Endodermal cell (in vitro differentiated cells): ENCODE measurements at regions not wholly inside any gene's neighbourhood (a gene's known extent, or its start where the extent isn't known, plus 50 kb on each side); places are given as distances from the start of the nearest gene placed in this dataset.
A peak's percentile ranks its signal among the peaks of the same experiment; 100 is the strongest.

Source experiments
- DNase-seq: peaks from one replicate; pipeline ENCODE4 v3.0.0-alpha.2; 2017
- H3K27ac ChIP-seq: 2 replicates; pipeline ENCODE4 v1.5.1; 2013; ENCODE audit warnings: mild to moderate bottlenecking, low read depth, low read length, moderate library complexity
- H3K27me3 ChIP-seq: 2 replicates; pipeline ENCODE4 v1.6.1; 2013; ENCODE audit warnings: mild to moderate bottlenecking, low read length, moderate library complexity; ENCODE audit not compliant: insufficient read depth, control insufficient read depth, poor library complexity, severe bottlenecking
- H3K36me3 ChIP-seq: 2 replicates; pipeline ENCODE4 v1.7.0; 2013; ENCODE audit warnings: mild to moderate bottlenecking, low read length, moderate library complexity; ENCODE audit not compliant: control insufficient read depth, insufficient read depth
- H3K4me1 ChIP-seq: one replicate; pipeline ENCODE4 v1.7.0; 2013; ENCODE audit warnings: low read length; ENCODE audit not compliant: control insufficient read depth, insufficient read depth
- H3K4me3 ChIP-seq: 2 replicates; pipeline ENCODE4 v1.5.1; 2013; ENCODE audit warnings: mild to moderate bottlenecking, low read length, moderate library complexity
- H3K9ac ChIP-seq: 2 replicates; pipeline ENCODE4 v1.6.1; 2013; ENCODE audit warnings: mild to moderate bottlenecking, low read length, moderate library complexity; ENCODE audit not compliant: poor library complexity, severe bottlenecking; ENCODE audit errors: extremely low read depth
- H3K9me3 ChIP-seq: 2 replicates; pipeline ENCODE4 v1.6.1; 2013; ENCODE audit warnings: mild to moderate bottlenecking, low read length, moderate library complexity; ENCODE audit not compliant: control insufficient read depth
- H3K27ac Mint-ChIP-seq: 2 replicates; pipeline ENCODE4 v1.8.0; 2020; ENCODE audit warnings: mixed read lengths
- H3K27me3 Mint-ChIP-seq: 2 replicates; pipeline ENCODE4 v1.8.0; 2021; ENCODE audit warnings: mild to moderate bottlenecking, mixed read lengths; ENCODE audit not compliant: insufficient read depth
- H3K36me3 Mint-ChIP-seq: 2 replicates; pipeline ENCODE4 v1.8.0; 2020; ENCODE audit warnings: low read depth, mixed read lengths
- H3K4me1 Mint-ChIP-seq: 2 replicates; pipeline ENCODE4 v1.8.0; 2020; ENCODE audit warnings: mixed read lengths
- H3K4me3 Mint-ChIP-seq: 2 replicates; pipeline ENCODE4 v1.8.0; 2020; ENCODE audit warnings: mild to moderate bottlenecking, moderate library complexity, mixed read lengths
- H3K9me3 Mint-ChIP-seq: 2 replicates; pipeline ENCODE4 v1.8.0; 2020; ENCODE audit warnings: mild to moderate bottlenecking, mixed read lengths
- WGBS, 2 experiments: methylation state at CpG; one replicate each; pipeline versions ENCODE4 v1.1.5 to v1.1.7; 2013; ENCODE audit warnings: missing lambda C conversion rate in 2 of 2, mixed read lengths in 1 of 2; ENCODE audit not compliant: insufficient coverage in 1 of 2, insufficient read length in 1 of 2; 5-methylcytosine and 5-hydroxymethylcytosine counted together
- TF ChIP-seq, protein P1 (sequence below): fragments of 200-600 bp; sonication (generic); conservative IDR thresholded peaks from 2 replicates; pipeline ENCODE4 v1.5.0; 2021; ENCODE audit warnings: antibody characterized with exemption, mild to moderate bottlenecking

- Mint-ChIP-seq H3K36me3 (no peaks in the 10 kb centered on the region), H3K27me3 (peaks cover 6% of the 10 kb centered on the region), H3K27ac (no peak overlapping the region), H3K9me3 (no peaks in the 10 kb centered on the region), H3K4me3 (no peak overlapping the region), H3K4me1 (no peaks in the 10 kb centered on the region)
- Histone ChIP-seq H3K4me3 (no peak overlapping the region), H3K9ac (no peak overlapping the region), H3K9me3 (no peaks in the 10 kb centered on the region), H3K27me3 (peaks cover 9% of the 10 kb centered on the region), H3K36me3 (no peaks in the 10 kb centered on the region), H3K27ac (no peak overlapping the region), H3K4me1 (no peaks in the 10 kb centered on the region)
- 60 to 74% methylated on average over 1 to 2 of the region's 2 CpGs for WGBS, 2 experiments
- DNase-seq, result peak; percentile 62
- TF ChIP-seq, protein P1, sequence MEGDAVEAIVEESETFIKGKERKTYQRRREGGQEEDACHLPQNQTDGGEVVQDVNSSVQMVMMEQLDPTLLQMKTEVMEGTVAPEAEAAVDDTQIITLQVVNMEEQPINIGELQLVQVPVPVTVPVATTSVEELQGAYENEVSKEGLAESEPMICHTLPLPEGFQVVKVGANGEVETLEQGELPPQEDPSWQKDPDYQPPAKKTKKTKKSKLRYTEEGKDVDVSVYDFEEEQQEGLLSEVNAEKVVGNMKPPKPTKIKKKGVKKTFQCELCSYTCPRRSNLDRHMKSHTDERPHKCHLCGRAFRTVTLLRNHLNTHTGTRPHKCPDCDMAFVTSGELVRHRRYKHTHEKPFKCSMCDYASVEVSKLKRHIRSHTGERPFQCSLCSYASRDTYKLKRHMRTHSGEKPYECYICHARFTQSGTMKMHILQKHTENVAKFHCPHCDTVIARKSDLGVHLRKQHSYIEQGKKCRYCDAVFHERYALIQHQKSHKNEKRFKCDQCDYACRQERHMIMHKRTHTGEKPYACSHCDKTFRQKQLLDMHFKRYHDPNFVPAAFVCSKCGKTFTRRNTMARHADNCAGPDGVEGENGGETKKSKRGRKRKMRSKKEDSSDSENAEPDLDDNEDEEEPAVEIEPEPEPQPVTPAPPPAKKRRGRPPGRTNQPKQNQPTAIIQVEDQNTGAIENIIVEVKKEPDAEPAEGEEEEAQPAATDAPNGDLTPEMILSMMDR, result no peak
Observed at GRCh38 chr2:114218383-114218782, 224.1 kb upstream of the DPP10 start.

- H3K4me1 ChIP-seq, result no peaks in the 10 kb centered on the region
- 83 to 85% methylated on average over 1 of the region's 1 CpG for WGBS, 2 experiments
Observed at GRCh38 chr2:114219456-114219855, 223.0 kb upstream of the DPP10 start.

GRCh38 chr2:114222344-114222743 lies 220.1 kb upstream of the DPP10 start:
- Histone ChIP-seq H3K9ac (no peak overlapping the region), H3K27ac (peak overlapping the region; percentile 75), H3K4me1 (no peaks in the 10 kb centered on the region), H3K27me3 (no peaks in the 10 kb centered on the region), H3K36me3 (no peaks in the 10 kb centered on the region), H3K4me3 (no peak overlapping the region), H3K9me3 (no peaks in the 10 kb centered on the region)
- no peaks in the 10 kb centered on the region for H3K27me3 Mint-ChIP-seq
- H3K36me3 Mint-ChIP-seq, result no peaks in the 10 kb centered on the region
- no peaks in the 10 kb centered on the region for H3K4me1 Mint-ChIP-seq
- WGBS, 2 experiments, result 22% methylated on average over 1 of the region's 1 CpG; no CpG with 5 or more reads in 1 of the 2 experiments
- no peak for DNase-seq
- H3K9me3 Mint-ChIP-seq, result no peaks in the 10 kb centered on the region
- H3K4me3 Mint-ChIP-seq, result no peak overlapping the region
- TF ChIP-seq, protein P1, result no peak
- H3K27ac Mint-ChIP-seq, result no peak overlapping the region

More at GRCh38 chr2:114219456-114219855, 223.0 kb upstream of the DPP10 start:
- TF ChIP-seq, protein P1, result no peak
- Mint-ChIP-seq H3K4me3 (no peak overlapping the region), H3K36me3 (no peaks in the 10 kb centered on the region), H3K27me3 (peaks cover 1% of the 10 kb centered on the region), H3K27ac (no peak overlapping the region), H3K9me3 (no peaks in the 10 kb centered on the region), H3K4me1 (no peaks in the 10 kb centered on the region)
- no peak for DNase-seq
- H3K27ac ChIP-seq, result no peak overlapping the region
- H3K4me3 ChIP-seq, result no peak overlapping the region
- H3K9me3 ChIP-seq, result no peaks in the 10 kb centered on the region
- H3K36me3 ChIP-seq, result no peaks in the 10 kb centered on the region
- no peak overlapping the region for H3K9ac ChIP-seq
- H3K27me3 ChIP-seq, result peaks cover 2% of the 10 kb centered on the region
